Esophagus (tissue), 2 donors: ENCODE measurements at regions not wholly inside any gene's neighbourhood (a gene's known extent, or its start where the extent isn't known, plus 50 kb on each side); places are given as distances from the start of the nearest gene placed in this dataset.

Experiments
- H3K27ac ChIP-seq, 2 donors: one replicate each; pipeline ENCODE4 v1.5.1; 2013; ENCODE audit warnings: low read depth in 2 of 2, mild to moderate bottlenecking in 2 of 2, inconsistent platforms in 1 of 2, low read length in 1 of 2, moderate library complexity in 1 of 2
- H3K27me3 ChIP-seq, 2 donors: one replicate each; pipeline ENCODE4 v1.6.1; 2013; ENCODE audit warnings: low read length in 2 of 2, control low read depth in 1 of 2, mild to moderate bottlenecking in 1 of 2; ENCODE audit not compliant: insufficient read depth in 2 of 2, control insufficient read depth in 1 of 2
- H3K36me3 ChIP-seq, 2 donors: one replicate each; pipeline ENCODE4 v1.6.1; 2013; ENCODE audit warnings: low read length in 1 of 2; ENCODE audit not compliant: control insufficient read depth in 2 of 2, insufficient read depth in 2 of 2
- H3K4me1 ChIP-seq, 2 donors: one replicate each; pipeline ENCODE4 v1.6.1; 2013; ENCODE audit warnings: low read length in 1 of 2; ENCODE audit not compliant: control insufficient read depth in 2 of 2, insufficient read depth in 2 of 2
- H3K4me3 ChIP-seq, 2 donors: one replicate each; pipeline ENCODE4 v1.5.1; 2013; ENCODE audit warnings: low read length in 2 of 2, mild to moderate bottlenecking in 2 of 2, low read depth in 1 of 2, moderate library complexity in 1 of 2
- H3K9me3 ChIP-seq, 2 donors: one replicate each; pipeline ENCODE4 v1.6.1; 2013; ENCODE audit warnings: mild to moderate bottlenecking in 2 of 2, low read depth in 1 of 2, low read length in 1 of 2, moderate library complexity in 1 of 2; ENCODE audit not compliant: control insufficient read depth in 2 of 2, insufficient read depth in 1 of 2
- WGBS, 2 donors: extraction: QIAGEN DNeasy Blood & Tissue Kit; methylation state at CpG; one replicate each; pipeline ENCODE4 v1.1.7; 2013; 5-methylcytosine and 5-hydroxymethylcytosine counted together
- donor health status: healthy with polysubstance abuse.
- donor health status: Bipolar disorder and iron deficiency.

GRCh38 chr15:69914960-69915359 lies 182.8 kb downstream of the TLE3 start:
- Histone ChIP-seq H3K4me3 (no peak overlapping the region), H3K36me3 (no peaks in the 10 kb centered on the region), H3K9me3 (no peaks in the 10 kb centered on the region), H3K4me1 (no peaks in the 10 kb centered on the region), H3K27me3 (no peaks in the 10 kb centered on the region), H3K27ac (no peak overlapping the region)
- 55 to 57% methylated on average over 2 of the region's 2 CpGs for WGBS, 2 donors

- WGBS, 2 donors = 89 to 92% methylated on average over 6 of the region's 6 CpGs
- Histone ChIP-seq H3K27me3 (no peaks in the 10 kb centered on the region), H3K27ac (no peak overlapping the region), H3K4me3 (no peak overlapping the region), H3K4me1 (no peaks in the 10 kb centered on the region), H3K36me3 (no peaks in the 10 kb centered on the region), H3K9me3 (no peaks in the 10 kb centered on the region)
Observed at GRCh38 chr15:69916169-69916785, 181.4 kb downstream of the TLE3 start.

GRCh38 chr15:69917056-69917455 lies 180.7 kb downstream of the TLE3 start:
- H3K9me3 ChIP-seq = no peaks in the 10 kb centered on the region
- no peaks in the 10 kb centered on the region for H3K4me1 ChIP-seq
- no peak overlapping the region for H3K4me3 ChIP-seq
- H3K36me3 ChIP-seq = no peaks in the 10 kb centered on the region
- no peaks in the 10 kb centered on the region for H3K27me3 ChIP-seq
- 81 to 83% methylated on average over 2 of the region's 2 CpGs for WGBS, 2 donors
- H3K27ac ChIP-seq = no peak overlapping the region

GRCh38 chr15:69919816-69920215 lies 177.9 kb downstream of the TLE3 start:
- peaks cover 0 to 3% of the 10 kb centered on the region in 2 donors for H3K9me3 ChIP-seq
- H3K4me1 ChIP-seq = no peaks in the 10 kb centered on the region
- whole genome bisulfite sequencing, 2 donors = 65 to 70% methylated on average over 5 of the region's 5 CpGs

GRCh38 chr15:69920221-69920620 lies 177.5 kb downstream of the TLE3 start:
- Histone ChIP-seq H3K4me1 (no peaks in the 10 kb centered on the region), H3K27ac (no peak overlapping the region), H3K27me3 (no peaks in the 10 kb centered on the region), H3K36me3 (no peaks in the 10 kb centered on the region), H3K9me3 (peaks cover 0 to 7% of the 10 kb centered on the region in 2 donors), H3K4me3 (no peak overlapping the region)
- WGBS, 2 donors = 53 to 66% methylated on average over 2 of the region's 2 CpGs

More at GRCh38 chr15:69919816-69920215, 177.9 kb downstream of the TLE3 start:
- H3K36me3 ChIP-seq = no peaks in the 10 kb centered on the region
- no peak overlapping the region for H3K27ac ChIP-seq
- no peaks in the 10 kb centered on the region for H3K27me3 ChIP-seq
- no peak overlapping the region for H3K4me3 ChIP-seq

GRCh38 chr15:69921626-69922619 lies 175.8 kb downstream of the TLE3 start:
- Histone ChIP-seq H3K4me1 (no peaks in the 10 kb centered on the region), H3K4me3 (no peak overlapping the region), H3K27me3 (no peaks in the 10 kb centered on the region), H3K27ac (no peak overlapping the region), H3K36me3 (no peaks in the 10 kb centered on the region), H3K9me3 (peaks cover 0 to 8% of the 10 kb centered on the region in 2 donors)
- 75 to 81% methylated on average over 7 of the region's 7 CpGs for WGBS, 2 donors

GRCh38 chr15:69924531-69924930 lies 173.2 kb downstream of the TLE3 start:
- Histone ChIP-seq H3K4me1 (no peaks in the 10 kb centered on the region), H3K9me3 (peaks cover 0 to 11% of the 10 kb centered on the region in 2 donors), H3K36me3 (no peaks in the 10 kb centered on the region), H3K4me3 (no peak overlapping the region), H3K27me3 (no peaks in the 10 kb centered on the region), H3K27ac (no peak overlapping the region)
- WGBS, 2 donors = 80 to 94% methylated on average over 1 of the region's 1 CpG

GRCh38 chr15:69926006-69926405 lies 171.7 kb downstream of the TLE3 start:
- Histone ChIP-seq H3K36me3 (no peaks in the 10 kb centered on the region), H3K27me3 (no peaks in the 10 kb centered on the region), H3K27ac (no peak overlapping the region), H3K4me3 (no peak overlapping the region), H3K4me1 (no peaks in the 10 kb centered on the region), H3K9me3 (peaks cover 0 to 11% of the 10 kb centered on the region in 2 donors)
- WGBS, 2 donors = 65 to 85% methylated on average over 1 of the region's 1 CpG

- Histone ChIP-seq H3K36me3 (no peaks in the 10 kb centered on the region), H3K4me3 (no peak overlapping the region), H3K9me3 (peaks cover 0 to 11% of the 10 kb centered on the region in 2 donors), H3K27ac (no peak overlapping the region), H3K4me1 (no peaks in the 10 kb centered on the region), H3K27me3 (no peaks in the 10 kb centered on the region)
- 100% methylated on average over 1 of the region's 1 CpG for WGBS, 2 donors
Observed at GRCh38 chr15:69926721-69927120, 171.0 kb downstream of the TLE3 start.
